Lung (tissue), 11 donors: ENCODE measurements at regions not wholly inside any gene's neighbourhood (a gene's known extent, or its start where the extent isn't known, plus 50 kb on each side); places are given as distances from the start of the nearest gene placed in this dataset.

Experiments used
- ATAC-seq: fragments of 200-7000 bp; cut with Tn5 transposase; one replicate; pipeline ENCODE4 v1.9.1; 2020; ENCODE audit warnings: moderate number of reproducible peaks; ENCODE audit not compliant: insufficient read depth, low FRiP score
- DNase-seq, 3 donors: peaks; one replicate each; pipeline ENCODE4 v3.0.0-alpha.2; 2013 to 2017
- H3K27ac ChIP-seq, 2 donors: one replicate each; pipeline ENCODE4 v1.5.1; 2013; ENCODE audit warnings: mild to moderate bottlenecking in 2 of 2, moderate library complexity in 2 of 2, control low read depth in 1 of 2, inconsistent platforms in 1 of 2, low read depth in 1 of 2, low read length in 1 of 2
- H3K27me3 ChIP-seq, 3 donors: one replicate each; pipeline ENCODE4 v1.5.1; 2013; ENCODE audit warnings: low read length in 2 of 3; ENCODE audit not compliant: control insufficient read depth in 3 of 3, insufficient read depth in 3 of 3
- H3K36me3 ChIP-seq, 4 donors: one replicate each; pipeline ENCODE4 v1.5.1; 2013; ENCODE audit warnings: low read length in 4 of 4, mild to moderate bottlenecking in 1 of 4, moderate library complexity in 1 of 4; ENCODE audit not compliant: control insufficient read depth in 4 of 4, insufficient read depth in 4 of 4
- H3K4me1 ChIP-seq, 5 donors: one replicate each; pipeline ENCODE4 v1.5.1; 2013; ENCODE audit warnings: low read length in 5 of 5, mild to moderate bottlenecking in 2 of 5, moderate library complexity in 1 of 5; ENCODE audit not compliant: control insufficient read depth in 5 of 5, insufficient read depth in 5 of 5
- H3K4me3 ChIP-seq: one replicate; pipeline ENCODE4 v1.5.1; 2013; ENCODE audit warnings: mild to moderate bottlenecking, control low read depth, moderate library complexity
- H3K9ac ChIP-seq, 2 donors: one replicate each; pipeline ENCODE4 v1.5.1; 2013; ENCODE audit warnings: low read length in 2 of 2, control low read depth in 1 of 2; ENCODE audit not compliant: insufficient read depth in 1 of 2
- H3K9me3 ChIP-seq, 4 donors: one replicate each; pipeline ENCODE4 v1.5.1; 2013; ENCODE audit warnings: low read length in 3 of 4, mild to moderate bottlenecking in 1 of 4, moderate library complexity in 1 of 4; ENCODE audit not compliant: control insufficient read depth in 4 of 4, insufficient read depth in 3 of 4
- WGBS, 2 donors: extraction: QIAGEN DNeasy Blood & Tissue Kit; methylation state at CpG; one replicate each; pipeline ENCODE4 v1.1.7; 2013; 5-methylcytosine and 5-hydroxymethylcytosine counted together
- TF ChIP-seq, protein P1 (sequence below): IDR thresholded peaks from 2 replicates; pipeline ENCODE4 v1.5.1; 2012; ENCODE audit warnings: mild to moderate bottlenecking; ENCODE audit errors: control extremely low read depth, extremely low read depth
- donor health status: control.
- donor health status: control.
- donor health status: Bipolar disorder and iron deficiency.
- donor health status: healthy.
- donor health status: DM: yes; HTN: yes; CAD: no.

DNA sequence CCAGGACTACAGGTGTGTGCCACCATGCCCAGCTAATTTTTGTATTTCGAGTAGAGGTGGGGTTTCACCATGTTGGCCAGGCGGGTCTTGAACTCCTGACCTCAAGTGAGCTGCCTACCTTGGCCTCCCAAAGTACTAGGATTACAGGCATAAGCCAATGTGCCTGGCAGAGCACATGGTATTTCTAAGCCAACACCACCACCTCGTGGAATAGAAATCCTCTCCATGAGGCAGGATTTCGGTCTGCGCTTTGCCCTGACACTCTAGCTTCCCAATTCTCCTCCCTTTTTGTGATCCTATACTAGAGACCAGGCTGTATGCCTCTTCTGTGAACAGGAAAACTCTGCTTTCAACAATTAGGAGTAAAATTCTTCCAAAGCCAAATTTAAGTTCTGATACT lies 372.2 kb downstream of the VGLL3 start:
- no peaks in the 10 kb centered on the region for H3K27me3 ChIP-seq
- H3K9me3 ChIP-seq = peaks cover 0 to 15% (median 7%) of the 10 kb centered on the region in 4 donors
- no peak overlapping the region for H3K4me3 ChIP-seq
- no peaks in the 10 kb centered on the region for H3K4me1 ChIP-seq
- H3K36me3 ChIP-seq = no peaks in the 10 kb centered on the region
- H3K27ac ChIP-seq = no peak overlapping the region
- WGBS, 2 donors = 67 to 75% methylated on average over 5 of the region's 5 CpGs
- TF ChIP-seq, protein P1, sequence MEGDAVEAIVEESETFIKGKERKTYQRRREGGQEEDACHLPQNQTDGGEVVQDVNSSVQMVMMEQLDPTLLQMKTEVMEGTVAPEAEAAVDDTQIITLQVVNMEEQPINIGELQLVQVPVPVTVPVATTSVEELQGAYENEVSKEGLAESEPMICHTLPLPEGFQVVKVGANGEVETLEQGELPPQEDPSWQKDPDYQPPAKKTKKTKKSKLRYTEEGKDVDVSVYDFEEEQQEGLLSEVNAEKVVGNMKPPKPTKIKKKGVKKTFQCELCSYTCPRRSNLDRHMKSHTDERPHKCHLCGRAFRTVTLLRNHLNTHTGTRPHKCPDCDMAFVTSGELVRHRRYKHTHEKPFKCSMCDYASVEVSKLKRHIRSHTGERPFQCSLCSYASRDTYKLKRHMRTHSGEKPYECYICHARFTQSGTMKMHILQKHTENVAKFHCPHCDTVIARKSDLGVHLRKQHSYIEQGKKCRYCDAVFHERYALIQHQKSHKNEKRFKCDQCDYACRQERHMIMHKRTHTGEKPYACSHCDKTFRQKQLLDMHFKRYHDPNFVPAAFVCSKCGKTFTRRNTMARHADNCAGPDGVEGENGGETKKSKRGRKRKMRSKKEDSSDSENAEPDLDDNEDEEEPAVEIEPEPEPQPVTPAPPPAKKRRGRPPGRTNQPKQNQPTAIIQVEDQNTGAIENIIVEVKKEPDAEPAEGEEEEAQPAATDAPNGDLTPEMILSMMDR = no peak
- no peak for DNase-seq
- no peak overlapping the region for H3K9ac ChIP-seq
- ATAC-seq = no peak

DNA sequence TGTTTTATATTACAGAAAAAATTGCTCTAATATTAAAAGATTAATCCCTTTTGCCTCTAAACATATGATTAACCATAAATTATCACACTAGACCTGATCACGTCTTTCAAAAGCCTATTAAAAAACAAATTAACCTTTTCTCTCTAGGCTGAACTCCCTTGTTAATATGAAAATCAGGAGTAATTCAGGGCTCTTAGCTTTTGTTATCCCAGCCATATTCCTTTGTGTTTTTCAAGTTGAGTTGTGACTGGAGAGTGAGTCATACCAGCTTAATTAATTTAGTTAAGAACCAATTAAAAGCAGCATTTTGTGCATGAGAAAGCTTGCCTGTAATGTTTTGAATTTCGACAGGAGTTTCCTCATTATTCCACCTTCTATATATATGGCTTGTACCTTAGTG lies 385.8 kb downstream of the VGLL3 start:
- ATAC-seq = no peak
- H3K27me3 ChIP-seq = no peaks in the 10 kb centered on the region
- no peak overlapping the region for H3K4me3 ChIP-seq
- no peaks in the 10 kb centered on the region for H3K36me3 ChIP-seq
- 67 to 80% methylated on average over 2 of the region's 2 CpGs for WGBS, 2 donors
- no peak for DNase-seq
- no peak overlapping the region for H3K27ac ChIP-seq
- H3K4me1 ChIP-seq = peaks cover 0 to 4% (median 0%) of the 10 kb centered on the region in 5 donors
- H3K9ac ChIP-seq = no peak overlapping the region
- no peaks in the 10 kb centered on the region for H3K9me3 ChIP-seq
- TF ChIP-seq, protein P1 = no peak

DNA sequence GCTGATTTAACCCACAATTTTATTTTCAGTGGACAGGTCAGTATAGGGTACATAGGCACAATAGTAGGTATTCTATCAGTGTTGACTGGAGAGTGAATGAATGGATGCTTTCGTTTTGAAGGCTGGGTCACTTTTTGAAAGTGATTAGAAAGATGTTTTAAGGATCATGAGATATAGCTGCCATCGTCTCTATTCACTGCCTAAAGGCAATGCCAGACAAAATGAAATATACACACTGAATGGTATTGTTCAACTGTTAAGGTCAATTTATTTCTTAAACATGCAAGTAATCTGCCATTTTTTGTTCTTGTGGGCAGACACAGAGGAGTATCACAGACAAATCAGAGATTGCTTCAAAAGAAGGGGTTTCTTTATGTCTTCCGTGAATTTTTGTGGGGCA lies 395.3 kb downstream of the VGLL3 start:
- H3K9ac ChIP-seq = no peak overlapping the region
- 75 to 80% methylated on average over 3 of the region's 3 CpGs for WGBS, 2 donors
- no peak overlapping the region for H3K27ac ChIP-seq
- DNase-seq = no peak
- TF ChIP-seq, protein P1 = no peak
- no peak overlapping the region for H3K4me3 ChIP-seq
- ATAC-seq = no peak
- H3K4me1 ChIP-seq = no peaks in the 10 kb centered on the region
- H3K9me3 ChIP-seq = no peaks in the 10 kb centered on the region
- no peaks in the 10 kb centered on the region for H3K27me3 ChIP-seq
- H3K36me3 ChIP-seq = no peaks in the 10 kb centered on the region

DNA sequence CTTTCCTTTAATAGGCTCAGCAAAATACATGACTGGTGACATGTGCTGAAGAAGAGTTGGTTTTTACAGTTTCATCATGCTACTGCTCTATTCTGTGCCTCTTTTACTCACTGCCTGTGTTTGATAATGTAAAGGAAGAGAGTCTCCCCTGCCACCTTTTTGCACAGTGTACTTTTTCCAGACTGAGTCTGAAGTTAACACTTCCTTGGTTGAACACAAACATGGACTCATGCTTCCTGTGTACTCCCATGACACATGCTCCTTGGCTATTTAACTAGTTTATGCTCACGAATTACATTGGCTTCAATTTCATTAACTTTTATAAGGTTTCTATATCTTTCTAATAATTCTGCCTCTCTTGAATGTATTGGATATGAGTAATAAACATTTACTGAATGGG lies 396.1 kb downstream of the VGLL3 start:
- H3K9me3 ChIP-seq = no peaks in the 10 kb centered on the region
- no peak overlapping the region for H3K9ac ChIP-seq
- no peak overlapping the region for H3K27ac ChIP-seq
- H3K27me3 ChIP-seq = no peaks in the 10 kb centered on the region
- WGBS, 2 donors = 33 to 44% methylated on average over 1 of the region's 1 CpG
- no peak overlapping the region for H3K4me3 ChIP-seq
- H3K4me1 ChIP-seq = no peaks in the 10 kb centered on the region
- no peaks in the 10 kb centered on the region for H3K36me3 ChIP-seq
- TF ChIP-seq, protein P1 = no peak
- ATAC-seq (no peak), DNase-seq (no peak)
